WTC11 (cell line): ENCODE measurements at regions not wholly inside any gene's neighbourhood (a gene's known extent, or its start where the extent isn't known, plus 50 kb on each side); places are given as distances from the start of the nearest gene placed in this dataset.

ENCODE experiments used
- ATAC-seq: fragments of 200-7000 bp; cut with Tn5 transposase; 2 replicates; pipeline ENCODE4 v1.10.0; 2021; ENCODE audit warnings: mild to moderate bottlenecking, moderate library complexity
- CTCF ChIA-PET: fragments of 300-600 bp; sonication (Branson Sonifier 250); formaldehyde crosslinking; loops from one replicate; lab custom pipeline; 2021; ENCODE audit warnings: antibody characterized with exemption; lab: Charles Lee
- POLR2A ChIA-PET: fragments of 350-600 bp; sonication (Branson Sonifier 250); formaldehyde crosslinking; loops from one replicate; lab custom pipeline; 2021; ENCODE audit warnings: antibody characterized with exemption; lab: Charles Lee
- DNase-seq: peaks from one replicate; pipeline ENCODE4 v3.0.0; 2021; ENCODE audit warnings: low spot score
- H3K27ac Mint-ChIP-seq: 2 replicates; pipeline ENCODE4 v1.8.0; 2021; ENCODE audit warnings: mixed read lengths
- H3K27me3 Mint-ChIP-seq: 2 replicates; pipeline ENCODE4 v1.8.0; 2021; ENCODE audit warnings: low read depth, mild to moderate bottlenecking, moderate library complexity, mixed read lengths
- H3K36me3 Mint-ChIP-seq: 2 replicates; pipeline ENCODE4 v1.8.0; 2021; ENCODE audit warnings: mixed read lengths
- H3K4me1 Mint-ChIP-seq: 2 replicates; pipeline ENCODE4 v1.8.0; 2022; ENCODE audit warnings: mixed read lengths
- H3K4me3 Mint-ChIP-seq: 2 replicates; pipeline ENCODE4 v1.8.0; 2021; ENCODE audit warnings: mild to moderate bottlenecking, moderate library complexity, mixed read lengths
- H3K9me3 Mint-ChIP-seq: 2 replicates; pipeline ENCODE4 v1.8.0; 2021; ENCODE audit warnings: mixed read lengths
- ATF1 ChIP-seq: sonication (generic); formaldehyde crosslinking; IDR thresholded peaks from 2 replicates; pipeline ENCODE4 v1.8.1; 2023; ENCODE audit warnings: mild to moderate bottlenecking, moderate library complexity, missing genetic modification reagents
- ATF2 ChIP-seq: sonication (generic); formaldehyde crosslinking; IDR thresholded peaks from 2 replicates; pipeline ENCODE4 v1.8.1; 2022; ENCODE audit warnings: low read depth, missing genetic modification reagents, borderline replicate concordance
- CBFB ChIP-seq: sonication (generic); formaldehyde crosslinking; IDR thresholded peaks from 2 replicates; pipeline ENCODE4 v1.8.1; 2022; ENCODE audit warnings: mild to moderate bottlenecking, low read depth, missing genetic modification reagents
- E2F1 ChIP-seq: sonication (generic); formaldehyde crosslinking; IDR thresholded peaks from 2 replicates; pipeline ENCODE4 v1.8.0; 2022; ENCODE audit warnings: mild to moderate bottlenecking, missing genetic modification reagents
- EMX1 ChIP-seq: fragments of 250-450 bp; sonication (Bioruptor Pico); IDR thresholded peaks from 2 replicates; pipeline ENCODE4 v1.8.0; 2021; ENCODE audit warnings: mild to moderate bottlenecking
- GABPB1 ChIP-seq: sonication (generic); formaldehyde crosslinking; IDR thresholded peaks from 2 replicates; pipeline ENCODE4 v1.8.1; 2023; ENCODE audit warnings: mild to moderate bottlenecking, missing genetic modification reagents
- HMGA2 ChIP-seq: fragments of 250-450 bp; sonication (Bioruptor Pico); IDR thresholded peaks from 2 replicates; pipeline ENCODE4 v1.4.0; 2021; ENCODE audit warnings: mild to moderate bottlenecking, moderate library complexity
- NFATC4 ChIP-seq: fragments of 250-450 bp; sonication (Bioruptor Pico); IDR thresholded peaks from 2 replicates; pipeline ENCODE4 v1.9.0; 2021; ENCODE audit warnings: mild to moderate bottlenecking
- NFYB ChIP-seq: sonication (generic); formaldehyde crosslinking; conservative IDR thresholded peaks from 2 replicates; pipeline ENCODE4 v1.8.0; 2022; ENCODE audit warnings: low read depth, missing genetic modification reagents
- NR1H2 ChIP-seq: sonication (generic); formaldehyde crosslinking; IDR thresholded peaks from 2 replicates; pipeline ENCODE4 v1.9.0; 2021; ENCODE audit warnings: mild to moderate bottlenecking, moderate library complexity, missing genetic modification reagents
- SMAD3 ChIP-seq: sonication (generic); formaldehyde crosslinking; IDR thresholded peaks from 2 replicates; pipeline ENCODE4 v1.8.0; 2022; ENCODE audit warnings: missing genetic modification reagents, mild to moderate bottlenecking, borderline replicate concordance
- ZNF121 ChIP-seq: sonication (generic); formaldehyde crosslinking; IDR thresholded peaks from 2 replicates; pipeline ENCODE4 v1.8.0; 2023; ENCODE audit warnings: missing genetic modification reagents
- ZNF138 ChIP-seq: sonication (generic); formaldehyde crosslinking; conservative IDR thresholded peaks from 2 replicates; pipeline ENCODE4 v1.8.1; 2022; ENCODE audit warnings: mild to moderate bottlenecking, moderate library complexity, missing genetic modification reagents
- ZNF425 ChIP-seq: fragments of 250-450 bp; sonication (Bioruptor Pico); conservative IDR thresholded peaks from 2 replicates; pipeline ENCODE4 v1.9.0; 2021; ENCODE audit warnings: mild to moderate bottlenecking
- TF ChIP-seq, protein P1 (sequence below): sonication (generic); formaldehyde crosslinking; IDR thresholded peaks from 2 replicates; pipeline ENCODE4 v1.8.0; 2022; ENCODE audit warnings: mild to moderate bottlenecking, missing genetic modification reagents
- TF ChIP-seq, protein P2 (sequence below): fragments of 250-450 bp; sonication (Bioruptor Pico); IDR thresholded peaks from 2 replicates; pipeline ENCODE4 v1.9.0; 2021; ENCODE audit warnings: mild to moderate bottlenecking, borderline replicate concordance
- TF ChIP-seq, protein P3 (sequence below): fragments of 250-450 bp; sonication (Bioruptor Pico); IDR thresholded peaks from 2 replicates; pipeline ENCODE4 v2.1.2; 2022; ENCODE audit warnings: mild to moderate bottlenecking, moderate library complexity
- TF ChIP-seq, protein P4 (sequence below): sonication (generic); formaldehyde crosslinking; IDR thresholded peaks from 2 replicates; pipeline ENCODE4 v1.8.1; 2023; ENCODE audit warnings: mild to moderate bottlenecking, moderate library complexity, missing genetic modification reagents
- TF ChIP-seq, protein P5 (sequence below): sonication (generic); formaldehyde crosslinking; IDR thresholded peaks from 2 replicates; pipeline ENCODE4 v1.8.0; 2023; ENCODE audit warnings: mild to moderate bottlenecking, missing genetic modification reagents

GRCh38 chr4:161121451-161121850 lies 1042.3 kb downstream of the FSTL5 start:
- no peaks in the 10 kb centered on the region; the same call in 1 of the 2 replicates for H3K27me3 Mint-ChIP-seq
- no peak for ATAC-seq
- TF ChIP-seq ZNF138 (CRISPR knock-in tag): no peak
- TF ChIP-seq, protein P1, sequence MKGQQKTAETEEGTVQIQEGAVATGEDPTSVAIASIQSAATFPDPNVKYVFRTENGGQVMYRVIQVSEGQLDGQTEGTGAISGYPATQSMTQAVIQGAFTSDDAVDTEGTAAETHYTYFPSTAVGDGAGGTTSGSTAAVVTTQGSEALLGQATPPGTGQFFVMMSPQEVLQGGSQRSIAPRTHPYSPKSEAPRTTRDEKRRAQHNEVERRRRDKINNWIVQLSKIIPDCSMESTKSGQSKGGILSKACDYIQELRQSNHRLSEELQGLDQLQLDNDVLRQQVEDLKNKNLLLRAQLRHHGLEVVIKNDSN (CRISPR knock-in tag): no peak
- TF ChIP-seq, all 79 proteins: peak for 0
- CTCF ChIA-PET: interaction anchor here (0.6 to 0.8 kb wide), 2 partner anchors 24 to 272 kb away, joined by 3 to 4 read pairs; no protein-coding TSS in a partner anchor
- H3K4me3 Mint-ChIP-seq: no peak overlapping the region
- DNase-seq: no peak
- no peak overlapping the region for H3K27ac Mint-ChIP-seq
- peaks cover 21% of the 10 kb centered on the region for H3K36me3 Mint-ChIP-seq
- POLR2A ChIA-PET: interaction anchor here (0.7 kb wide), 1 partner anchor 91 kb away, joined by 5 read pairs; no protein-coding TSS in a partner anchor
- no peaks in the 10 kb centered on the region for H3K4me1 Mint-ChIP-seq
- H3K9me3 Mint-ChIP-seq: peaks cover 22% of the 10 kb centered on the region

- ChIA-PET POLR2A (no interaction called here), CTCF (no interaction called here)
- H3K27ac Mint-ChIP-seq: no peak overlapping the region
- ATAC-seq: no peak
- no peaks in the 10 kb centered on the region for H3K27me3 Mint-ChIP-seq
- H3K4me1 Mint-ChIP-seq: peaks cover 22% of the 10 kb centered on the region
- H3K9me3 Mint-ChIP-seq: no peaks in the 10 kb centered on the region
- no peak for DNase-seq
- no peak overlapping the region for H3K4me3 Mint-ChIP-seq
- no peaks in the 10 kb centered on the region for H3K36me3 Mint-ChIP-seq
- no peak for TF ChIP-seq ATF2 (CRISPR knock-in tag)
- TF ChIP-seq NR1H2 (CRISPR knock-in tag): no peak
- no peak for TF ChIP-seq GABPB1 (CRISPR knock-in tag)
- no peak for TF ChIP-seq ZNF121
- TF ChIP-seq, protein P2, sequence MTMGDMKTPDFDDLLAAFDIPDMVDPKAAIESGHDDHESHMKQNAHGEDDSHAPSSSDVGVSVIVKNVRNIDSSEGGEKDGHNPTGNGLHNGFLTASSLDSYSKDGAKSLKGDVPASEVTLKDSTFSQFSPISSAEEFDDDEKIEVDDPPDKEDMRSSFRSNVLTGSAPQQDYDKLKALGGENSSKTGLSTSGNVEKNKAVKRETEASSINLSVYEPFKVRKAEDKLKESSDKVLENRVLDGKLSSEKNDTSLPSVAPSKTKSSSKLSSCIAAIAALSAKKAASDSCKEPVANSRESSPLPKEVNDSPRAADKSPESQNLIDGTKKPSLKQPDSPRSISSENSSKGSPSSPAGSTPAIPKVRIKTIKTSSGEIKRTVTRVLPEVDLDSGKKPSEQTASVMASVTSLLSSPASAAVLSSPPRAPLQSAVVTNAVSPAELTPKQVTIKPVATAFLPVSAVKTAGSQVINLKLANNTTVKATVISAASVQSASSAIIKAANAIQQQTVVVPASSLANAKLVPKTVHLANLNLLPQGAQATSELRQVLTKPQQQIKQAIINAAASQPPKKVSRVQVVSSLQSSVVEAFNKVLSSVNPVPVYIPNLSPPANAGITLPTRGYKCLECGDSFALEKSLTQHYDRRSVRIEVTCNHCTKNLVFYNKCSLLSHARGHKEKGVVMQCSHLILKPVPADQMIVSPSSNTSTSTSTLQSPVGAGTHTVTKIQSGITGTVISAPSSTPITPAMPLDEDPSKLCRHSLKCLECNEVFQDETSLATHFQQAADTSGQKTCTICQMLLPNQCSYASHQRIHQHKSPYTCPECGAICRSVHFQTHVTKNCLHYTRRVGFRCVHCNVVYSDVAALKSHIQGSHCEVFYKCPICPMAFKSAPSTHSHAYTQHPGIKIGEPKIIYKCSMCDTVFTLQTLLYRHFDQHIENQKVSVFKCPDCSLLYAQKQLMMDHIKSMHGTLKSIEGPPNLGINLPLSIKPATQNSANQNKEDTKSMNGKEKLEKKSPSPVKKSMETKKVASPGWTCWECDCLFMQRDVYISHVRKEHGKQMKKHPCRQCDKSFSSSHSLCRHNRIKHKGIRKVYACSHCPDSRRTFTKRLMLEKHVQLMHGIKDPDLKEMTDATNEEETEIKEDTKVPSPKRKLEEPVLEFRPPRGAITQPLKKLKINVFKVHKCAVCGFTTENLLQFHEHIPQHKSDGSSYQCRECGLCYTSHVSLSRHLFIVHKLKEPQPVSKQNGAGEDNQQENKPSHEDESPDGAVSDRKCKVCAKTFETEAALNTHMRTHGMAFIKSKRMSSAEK (CRISPR knock-in tag): no peak
- TF ChIP-seq, protein P3, sequence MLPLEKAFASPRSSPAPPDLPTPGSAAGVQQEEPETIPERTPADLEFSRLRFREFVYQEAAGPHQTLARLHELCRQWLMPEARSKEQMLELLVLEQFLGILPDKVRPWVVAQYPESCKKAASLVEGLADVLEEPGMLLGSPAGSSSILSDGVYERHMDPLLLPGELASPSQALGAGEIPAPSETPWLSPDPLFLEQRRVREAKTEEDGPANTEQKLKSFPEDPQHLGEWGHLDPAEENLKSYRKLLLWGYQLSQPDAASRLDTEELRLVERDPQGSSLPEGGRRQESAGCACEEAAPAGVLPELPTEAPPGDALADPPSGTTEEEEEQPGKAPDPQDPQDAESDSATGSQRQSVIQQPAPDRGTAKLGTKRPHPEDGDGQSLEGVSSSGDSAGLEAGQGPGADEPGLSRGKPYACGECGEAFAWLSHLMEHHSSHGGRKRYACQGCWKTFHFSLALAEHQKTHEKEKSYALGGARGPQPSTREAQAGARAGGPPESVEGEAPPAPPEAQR (CRISPR knock-in tag): no peak
- no peak for TF ChIP-seq SMAD3 (CRISPR knock-in tag)
- no peak for TF ChIP-seq HMGA2 (CRISPR knock-in tag)
- no peak for TF ChIP-seq NFYB (CRISPR knock-in tag)
- TF ChIP-seq EMX1 (CRISPR knock-in tag): no peak
- no peak for TF ChIP-seq ZNF425 (CRISPR knock-in tag)
- no peak for TF ChIP-seq NFATC4 (CRISPR knock-in tag)
- TF ChIP-seq ATF1 (CRISPR knock-in tag): no peak
- TF ChIP-seq, protein P4, sequence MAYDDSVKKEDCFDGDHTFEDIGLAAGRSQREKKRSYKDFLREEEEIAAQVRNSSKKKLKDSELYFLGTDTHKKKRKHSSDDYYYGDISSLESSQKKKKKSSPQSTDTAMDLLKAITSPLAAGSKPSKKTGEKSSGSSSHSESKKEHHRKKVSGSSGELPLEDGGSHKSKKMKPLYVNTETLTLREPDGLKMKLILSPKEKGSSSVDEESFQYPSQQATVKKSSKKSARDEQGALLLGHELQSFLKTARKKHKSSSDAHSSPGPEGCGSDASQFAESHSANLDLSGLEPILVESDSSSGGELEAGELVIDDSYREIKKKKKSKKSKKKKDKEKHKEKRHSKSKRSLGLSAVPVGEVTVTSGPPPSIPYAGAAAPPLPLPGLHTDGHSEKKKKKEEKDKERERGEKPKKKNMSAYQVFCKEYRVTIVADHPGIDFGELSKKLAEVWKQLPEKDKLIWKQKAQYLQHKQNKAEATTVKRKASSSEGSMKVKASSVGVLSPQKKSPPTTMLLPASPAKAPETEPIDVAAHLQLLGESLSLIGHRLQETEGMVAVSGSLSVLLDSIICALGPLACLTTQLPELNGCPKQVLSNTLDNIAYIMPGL (CRISPR knock-in tag): no peak
- no peak for TF ChIP-seq CBFB (CRISPR knock-in tag)
- TF ChIP-seq, protein P5, sequence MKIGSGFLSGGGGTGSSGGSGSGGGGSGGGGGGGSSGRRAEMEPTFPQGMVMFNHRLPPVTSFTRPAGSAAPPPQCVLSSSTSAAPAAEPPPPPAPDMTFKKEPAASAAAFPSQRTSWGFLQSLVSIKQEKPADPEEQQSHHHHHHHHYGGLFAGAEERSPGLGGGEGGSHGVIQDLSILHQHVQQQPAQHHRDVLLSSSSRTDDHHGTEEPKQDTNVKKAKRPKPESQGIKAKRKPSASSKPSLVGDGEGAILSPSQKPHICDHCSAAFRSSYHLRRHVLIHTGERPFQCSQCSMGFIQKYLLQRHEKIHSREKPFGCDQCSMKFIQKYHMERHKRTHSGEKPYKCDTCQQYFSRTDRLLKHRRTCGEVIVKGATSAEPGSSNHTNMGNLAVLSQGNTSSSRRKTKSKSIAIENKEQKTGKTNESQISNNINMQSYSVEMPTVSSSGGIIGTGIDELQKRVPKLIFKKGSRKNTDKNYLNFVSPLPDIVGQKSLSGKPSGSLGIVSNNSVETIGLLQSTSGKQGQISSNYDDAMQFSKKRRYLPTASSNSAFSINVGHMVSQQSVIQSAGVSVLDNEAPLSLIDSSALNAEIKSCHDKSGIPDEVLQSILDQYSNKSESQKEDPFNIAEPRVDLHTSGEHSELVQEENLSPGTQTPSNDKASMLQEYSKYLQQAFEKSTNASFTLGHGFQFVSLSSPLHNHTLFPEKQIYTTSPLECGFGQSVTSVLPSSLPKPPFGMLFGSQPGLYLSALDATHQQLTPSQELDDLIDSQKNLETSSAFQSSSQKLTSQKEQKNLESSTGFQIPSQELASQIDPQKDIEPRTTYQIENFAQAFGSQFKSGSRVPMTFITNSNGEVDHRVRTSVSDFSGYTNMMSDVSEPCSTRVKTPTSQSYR (CRISPR knock-in tag): no peak
- TF ChIP-seq E2F1 (CRISPR knock-in tag): no peak
Measured at GRCh38 chr4:161101881-161102280, 1061.9 kb downstream of the FSTL5 start.
